ENCODE measurements at regions not wholly inside any gene's neighbourhood (a gene's known extent, or its start where the extent isn't known, plus 50 kb on each side); places are given as distances from the start of the nearest gene placed in this dataset.
A peak's percentile ranks its signal among the peaks of the same experiment; 100 is the strongest.
"Not testable (repeated sequence)": the region's sequence is repeated elsewhere in the genome, so short reads cannot be mapped to it uniquely, and the experiment has no call there.

GRCh38 chr20:4635781-4636180 is 50.5 kb upstream of the PRNP start:
- no peak for DNase-seq (ENCODE audit: low read depth)

- no peak for DNase-seq (ENCODE audit: low read depth)
Measured at GRCh38 chr20:4635342-4635741, 50.9 kb upstream of the PRNP start.

- DNase-seq (ENCODE audit: low read depth) = peak; percentile 98
Measured at GRCh38 chr20:4633780-4634179, 52.5 kb upstream of the PRNP start.

- no peak for DNase-seq (ENCODE audit: low read depth)
Measured at GRCh38 chr20:4633379-4633778, 52.9 kb upstream of the PRNP start.

- no peak for DNase-seq (ENCODE audit: low read depth)
Measured at GRCh38 chr20:4632876-4633275, 53.4 kb upstream of the PRNP start.

GRCh38 chr20:4626228-4626627 is 60.0 kb upstream of the PRNP start:
- DNase-seq (ENCODE audit: low read depth) = no peak

- DNase-seq (ENCODE audit: low read depth) = no peak
Measured at GRCh38 chr20:4625687-4626086, 60.6 kb upstream of the PRNP start.

GRCh38 chr20:4624675-4625336 is 61.5 kb upstream of the PRNP start:
- not testable (repeated sequence) for DNase-seq (ENCODE audit: low read depth)

- DNase-seq (ENCODE audit: low read depth) = not testable (repeated sequence)
Measured at GRCh38 chr20:4619144-4619543, 67.1 kb upstream of the PRNP start.

- DNase-seq (ENCODE audit: low read depth) = no peak
Measured at GRCh38 chr20:4617484-4617883, 68.8 kb upstream of the PRNP start.

GRCh38 chr20:4617019-4617418 is 69.2 kb upstream of the PRNP start:
- no peak for DNase-seq (ENCODE audit: low read depth)

- DNase-seq (ENCODE audit: low read depth) = peak; percentile 90
Measured at GRCh38 chr20:4613718-4614620, 72.3 kb upstream of the PRNP start.

GRCh38 chr20:4613184-4613583 is 73.1 kb upstream of the PRNP start:
- no peak for DNase-seq (ENCODE audit: low read depth)

- DNase-seq (ENCODE audit: low read depth) = no peak
Measured at GRCh38 chr20:4610871-4611270, 75.4 kb upstream of the PRNP start.

GRCh38 chr20:4609511-4609910 is 76.7 kb upstream of the PRNP start:
- DNase-seq (ENCODE audit: low read depth) = no peak

GRCh38 chr20:4608861-4609260 is 77.4 kb upstream of the PRNP start:
- no peak for DNase-seq (ENCODE audit: low read depth)

GRCh38 chr20:4607287-4607713 is 79.0 kb upstream of the PRNP start:
- DNase-seq (ENCODE audit: low read depth) = peak; percentile 80

- no peak for DNase-seq (ENCODE audit: low read depth)
Measured at GRCh38 chr20:4606051-4606450, 80.2 kb upstream of the PRNP start.

- no peak for DNase-seq (ENCODE audit: low read depth)
Measured at GRCh38 chr20:4605166-4605565, 81.1 kb upstream of the PRNP start.

GRCh38 chr20:4604580-4604979 is 81.7 kb upstream of the PRNP start:
- DNase-seq (ENCODE audit: low read depth) = peak; percentile 51

GRCh38 chr20:4603724-4604123 is 82.5 kb upstream of the PRNP start:
- DNase-seq (ENCODE audit: low read depth) = no peak

GRCh38 chr20:4602297-4602631 is 84.0 kb upstream of the PRNP start:
- peak; percentile 66 for DNase-seq (ENCODE audit: low read depth)

- peak; percentile 86 for DNase-seq (ENCODE audit: low read depth)
Measured at GRCh38 chr20:4601630-4602296, 84.5 kb upstream of the PRNP start.

Measured in RPMI7951 (cell line).